GM23338 (cell line): ENCODE measurements at regions not wholly inside any gene's neighbourhood (a gene's known extent, or its start where the extent isn't known, plus 50 kb on each side); places are given as distances from the start of the nearest gene placed in this dataset.

Source experiments
- ATAC-seq: fragments of 200-7000 bp; cut with Tn5 transposase; 3 replicates; pipeline ENCODE4 v1.9.1; 2020
- DNase-seq: peaks from one replicate; pipeline ENCODE4 v3.0.0-alpha.2; 2015; ENCODE audit warnings: low spot score
- H2AFZ ChIP-seq: fragments of 200-600 bp; sonication (generic); 2 replicates; pipeline ENCODE4 v1.8.0; 2016; ENCODE audit warnings: antibody characterized with exemption, mild to moderate bottlenecking, moderate library complexity
- H3F3A ChIP-seq: fragments of 200-600 bp; sonication (generic); replicated peaks from 2 replicates; pipeline ENCODE4 v1.8.0; 2017; ENCODE audit warnings: antibody characterized with exemption, mixed run types, low read depth
- H3K27ac ChIP-seq: fragments of 200-600 bp; sonication (generic); 2 replicates; pipeline ENCODE4 v1.6.1; 2016; ENCODE audit warnings: low read depth
- H3K27me3 ChIP-seq: fragments of 200-600 bp; sonication (generic); 2 replicates; pipeline ENCODE4 v1.8.0; 2016; ENCODE audit warnings: mild to moderate bottlenecking, mixed run types, moderate library complexity; ENCODE audit not compliant: insufficient read depth
- H3K36me3 ChIP-seq: fragments of 200-600 bp; sonication (generic); 2 replicates; pipeline ENCODE4 v1.8.0; 2016; ENCODE audit warnings: mild to moderate bottlenecking; ENCODE audit not compliant: insufficient read depth
- H3K4me1 ChIP-seq: fragments of 200-600 bp; sonication (generic); 2 replicates; pipeline ENCODE4 v1.8.0; 2016; ENCODE audit warnings: mild to moderate bottlenecking, moderate library complexity; ENCODE audit not compliant: insufficient read depth
- H3K4me2 ChIP-seq: fragments of 200-600 bp; sonication (generic); 2 replicates; pipeline ENCODE4 v1.7.1; 2017; ENCODE audit warnings: mixed run types
- H3K4me3 ChIP-seq: fragments of 200-600 bp; sonication (generic); 2 replicates; pipeline ENCODE4 v1.6.1; 2016; ENCODE audit warnings: mixed run types
- H3K79me2 ChIP-seq: fragments of 200-600 bp; sonication (generic); replicated peaks from 2 replicates; pipeline ENCODE4 v1.8.0; 2017; ENCODE audit warnings: mild to moderate bottlenecking; ENCODE audit not compliant: insufficient read depth
- H3K9me2 ChIP-seq: fragments of 200-600 bp; sonication (generic); 2 replicates; pipeline ENCODE4 v1.8.0; 2017; ENCODE audit not compliant: insufficient read depth
- H4K20me1 ChIP-seq: fragments of 200-600 bp; sonication (generic); replicated peaks from 2 replicates; pipeline ENCODE4 v1.8.0; 2017; ENCODE audit warnings: mild to moderate bottlenecking; ENCODE audit not compliant: insufficient read depth
- H3K27ac Mint-ChIP-seq: 2 replicates; pipeline ENCODE4 v1.8.0; 2020; ENCODE audit warnings: inconsistent platforms, mild to moderate bottlenecking, moderate library complexity, mixed read lengths
- H3K27me3 Mint-ChIP-seq: 3 replicates; pipeline ENCODE4 v1.8.0; 2022; ENCODE audit warnings: low read depth, mild to moderate bottlenecking, moderate library complexity, mixed read lengths, inconsistent platforms; ENCODE audit not compliant: insufficient read depth, poor library complexity
- H3K36me3 Mint-ChIP-seq: 3 replicates; pipeline ENCODE4 v1.8.0; 2021; ENCODE audit warnings: low read depth, mild to moderate bottlenecking, inconsistent platforms, moderate library complexity, mixed read lengths
- H3K4me1 Mint-ChIP-seq: 3 replicates; pipeline ENCODE4 v1.8.0; 2020; ENCODE audit warnings: mild to moderate bottlenecking, inconsistent platforms, mixed read lengths
- H3K4me3 Mint-ChIP-seq: 3 replicates; pipeline ENCODE4 v1.8.0; 2021; ENCODE audit warnings: moderate library complexity, mild to moderate bottlenecking, inconsistent platforms, mixed read lengths
- H3K9me3 Mint-ChIP-seq: 3 replicates; pipeline ENCODE4 v1.8.0; 2020; ENCODE audit warnings: moderate library complexity, mild to moderate bottlenecking, inconsistent platforms, mixed read lengths
- CREB1 ChIP-seq: fragments of 250-450 bp; sonication (Bioruptor Pico); IDR thresholded peaks from 2 replicates; pipeline ENCODE4 v1.5.0; 2020; ENCODE audit warnings: low read depth, mild to moderate bottlenecking, moderate library complexity
- ETS1 ChIP-seq: IDR thresholded peaks from 2 replicates; pipeline ENCODE4 v1.6.1; 2016; ENCODE audit warnings: antibody characterized with exemption
- REST ChIP-seq: IDR thresholded peaks from one replicate; pipeline ENCODE4 v1.6.1; 2018; ENCODE audit warnings: antibody characterized with exemption; ENCODE audit not compliant: unreplicated experiment
- STAT1 ChIP-seq: IDR thresholded peaks from one replicate; pipeline ENCODE4 v1.6.1; 2016; ENCODE audit warnings: antibody characterized with exemption; ENCODE audit not compliant: unreplicated experiment
- ZNF114 ChIP-seq: fragments of 250-450 bp; sonication (Bioruptor Pico); IDR thresholded peaks from 2 replicates; pipeline ENCODE4 v1.5.0; 2020; ENCODE audit warnings: mild to moderate bottlenecking, moderate library complexity
- ZNF331 ChIP-seq: fragments of 250-450 bp; sonication (Bioruptor Pico); IDR thresholded peaks from 2 replicates; pipeline ENCODE4 v1.5.0; 2020; ENCODE audit warnings: low read depth, mild to moderate bottlenecking, moderate library complexity
- ZNF462 ChIP-seq: fragments of 250-450 bp; sonication (Bioruptor Pico); IDR thresholded peaks from 2 replicates; pipeline ENCODE4 v1.5.0; 2020; ENCODE audit warnings: mild to moderate bottlenecking, moderate library complexity

GRCh38 chr2:76210551-76210950, 499.8 kb upstream of the GCFC2 start:
- no peaks in the 10 kb centered on the region for H3K9me3 Mint-ChIP-seq
- no peak for DNase-seq

More at GRCh38 chr2:76210551-76210950, 499.8 kb upstream of the GCFC2 start:
- H3K4me3 Mint-ChIP-seq = no peak overlapping the region
- Histone ChIP-seq H3K36me3 (no peaks in the 10 kb centered on the region), H4K20me1 (no peaks in the 10 kb centered on the region), H2AFZ (0 out of 2 replicates have a peak overlapping the region, but pooled peaks have one; percentile 3), H3K9me2 (peaks cover 19% of the 10 kb centered on the region; the same call in 1 of the 2 replicates), H3K27ac (no peak overlapping the region), H3K27me3 (no peaks in the 10 kb centered on the region), H3K4me2 (no peak overlapping the region), H3K4me3 (no peak overlapping the region), H3F3A (no peaks in the 10 kb centered on the region), H3K79me2 (no peaks in the 10 kb centered on the region), H3K4me1 (peaks cover 15% of the 10 kb centered on the region; the same call in 1 of the 2 replicates)
- H3K4me1 Mint-ChIP-seq = peaks cover 14% of the 10 kb centered on the region
- no peaks in the 10 kb centered on the region; the same call in 2 of the 3 replicates for H3K36me3 Mint-ChIP-seq
- H3K27me3 Mint-ChIP-seq = no peaks in the 10 kb centered on the region
- H3K27ac Mint-ChIP-seq = no peak overlapping the region
- TF ChIP-seq REST = no peak
- TF ChIP-seq ZNF114 (CRISPR knock-in tag) = no peak
- no peak for TF ChIP-seq ZNF462 (CRISPR knock-in tag)
- no peak for TF ChIP-seq STAT1
- TF ChIP-seq ETS1 = no peak
- no peak for TF ChIP-seq CREB1 (CRISPR knock-in tag)
- no peak for TF ChIP-seq ZNF331
- ATAC-seq = no peak
